ENCODE measurements at regions not wholly inside any gene's neighbourhood (a gene's known extent, or its start where the extent isn't known, plus 50 kb on each side); places are given as distances from the start of the nearest gene placed in this dataset.

GRCh38 chr2:18502142-18502541, 58.3 kb downstream of the RDH14 start (continued):
- no peak for TF ChIP-seq SP1 (IDR thresholded peaks at IDR 0.05)
- TF ChIP-seq YY1 (IDR thresholded peaks at IDR 0.05): no peak
- TF ChIP-seq HNF4G (IDR thresholded peaks at IDR 0.05): no peak
- TF ChIP-seq TAF1 (conservative IDR thresholded peaks at IDR 0.05): no peak
- TF ChIP-seq EGR1 (IDR thresholded peaks at IDR 0.05; ENCODE audit: low read depth in 2 of 2): no peak
- TF ChIP-seq RAD21 (IDR thresholded peaks at IDR 0.05): no peak
- no peak for TF ChIP-seq RXRA (IDR thresholded peaks at IDR 0.05)
- no peak for TF ChIP-seq FOXA1 (IDR thresholded peaks at IDR 0.05)

GRCh38 chr2:18501729-18502128, 58.7 kb downstream of the RDH14 start:
- no peak overlapping the region for H3K9ac ChIP-seq (ENCODE audit: low read depth in 1 of 2, low read length in 2 of 2)
- H3K4me1 ChIP-seq (ENCODE audit: control insufficient read depth in 4 of 4, insufficient read depth in 4 of 4, low read length in 3 of 4): no peaks in the 10 kb centered on the region
- DNase-seq (ENCODE audit: low spot score): no peak
- H3K27ac ChIP-seq (ENCODE audit: low read depth in 1 of 2, low read length in 2 of 2): no peak overlapping the region
- no peaks in the 10 kb centered on the region for H3K36me3 ChIP-seq (ENCODE audit: control insufficient read depth in 4 of 4, insufficient read depth in 3 of 4, low read depth in 1 of 4, low read length in 3 of 4)
- peaks cover 0 to 5% (median 0%) of the 10 kb centered on the region in 4 donors for H3K27me3 ChIP-seq (ENCODE audit: control insufficient read depth in 4 of 4, insufficient read depth in 4 of 4, low read length in 3 of 4)
- H3K4me3 ChIP-seq (ENCODE audit: low read depth in 1 of 3, low read length in 3 of 3): no peak overlapping the region
- H3K9me3 ChIP-seq (ENCODE audit: control insufficient read depth in 4 of 4, low read length in 3 of 4): no peaks in the 10 kb centered on the region
- no peak for TF ChIP-seq GABPA (IDR thresholded peaks at IDR 0.05 in 1 of 2, conservative IDR thresholded peaks at IDR 0.05 in 1 of 2)
- no peak for TF ChIP-seq FOXA1 (IDR thresholded peaks at IDR 0.05)
- TF ChIP-seq FOXA2 (IDR thresholded peaks at IDR 0.05): no peak
- TF ChIP-seq NR2F2 (IDR thresholded peaks at IDR 0.05): no peak
- no peak for TF ChIP-seq ZBTB33 (IDR thresholded peaks at IDR 0.05)
- no peak for TF ChIP-seq RAD21 (IDR thresholded peaks at IDR 0.05)
- TF ChIP-seq TAF1 (conservative IDR thresholded peaks at IDR 0.05): no peak
- TF ChIP-seq HNF4A (conservative IDR thresholded peaks at IDR 0.05): no peak
- 89% methylated on average over 1 of the region's 1 CpG for WGBS

GRCh38 chr2:18501156-18501555, 59.3 kb downstream of the RDH14 start:
- 78% methylated on average over 2 of the region's 2 CpGs for WGBS
- Histone ChIP-seq H3K36me3 (ENCODE audit: control insufficient read depth in 4 of 4, insufficient read depth in 3 of 4, low read depth in 1 of 4, low read length in 3 of 4) (no peaks in the 10 kb centered on the region), H3K9ac (ENCODE audit: low read depth in 1 of 2, low read length in 2 of 2) (no peak overlapping the region), H3K27ac (ENCODE audit: low read depth in 1 of 2, low read length in 2 of 2) (no peak overlapping the region), H3K9me3 (ENCODE audit: control insufficient read depth in 4 of 4, low read length in 3 of 4) (no peaks in the 10 kb centered on the region), H3K4me1 (ENCODE audit: control insufficient read depth in 4 of 4, insufficient read depth in 4 of 4, low read length in 3 of 4) (no peaks in the 10 kb centered on the region), H3K27me3 (ENCODE audit: control insufficient read depth in 4 of 4, insufficient read depth in 4 of 4, low read length in 3 of 4) (peaks cover 0 to 4% (median 0%) of the 10 kb centered on the region in 4 donors), H3K4me3 (ENCODE audit: low read depth in 1 of 3, low read length in 3 of 3) (no peak overlapping the region)
- TF ChIP-seq MAX (IDR thresholded peaks at IDR 0.05): no peak
- TF ChIP-seq TAF1 (conservative IDR thresholded peaks at IDR 0.05): no peak
- no peak for TF ChIP-seq ZBTB33 (IDR thresholded peaks at IDR 0.05)
- no peak for TF ChIP-seq REST (IDR thresholded peaks at IDR 0.05)
- TF ChIP-seq ATF3 (IDR thresholded peaks at IDR 0.05): no peak
- DNase-seq (ENCODE audit: low spot score): no peak

All from liver (tissue), 7 donors.